GM18499 (cell line): ENCODE measurements at regions not wholly inside any gene's neighbourhood (a gene's known extent, or its start where the extent isn't known, plus 50 kb on each side); places are given as distances from the start of the nearest gene placed in this dataset.
"Not testable (repeated sequence)": the region's sequence is repeated elsewhere in the genome, so short reads cannot be mapped to it uniquely, and the experiment has no call there.

ENCODE experiments used
- ATAC-seq: cut with Tn5 transposase; IDR thresholded peaks from one replicate; pipeline ENCODE4 v1.9.1; 2021; ENCODE audit warnings: moderate number of reproducible peaks; ENCODE audit not compliant: insufficient read depth, unreplicated experiment

DNA sequence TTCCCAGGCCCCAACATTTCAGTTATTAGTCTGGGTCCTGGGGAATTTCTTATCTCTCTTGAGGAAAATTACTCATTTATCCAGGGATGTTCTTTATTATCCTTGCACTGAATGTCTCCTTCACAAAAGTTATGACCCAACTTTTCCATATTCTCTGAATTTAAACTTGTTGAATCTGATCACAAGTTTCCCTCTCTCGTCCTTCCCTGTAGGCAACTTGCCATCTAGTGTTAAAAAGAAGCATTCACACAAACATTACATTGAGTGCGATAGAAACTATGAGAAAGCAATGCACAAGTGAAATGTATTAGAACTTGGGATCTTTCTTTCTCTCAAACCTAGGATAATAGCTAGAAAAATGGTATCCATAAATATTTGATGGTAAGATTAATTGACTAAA is 608.4 kb downstream of the FSCB start:
- ATAC-seq, result no peak

- no peak for ATAC-seq
These were observed 611.0 kb downstream of the FSCB start for GRCh38 chr14:43896044-43896443.

DNA sequence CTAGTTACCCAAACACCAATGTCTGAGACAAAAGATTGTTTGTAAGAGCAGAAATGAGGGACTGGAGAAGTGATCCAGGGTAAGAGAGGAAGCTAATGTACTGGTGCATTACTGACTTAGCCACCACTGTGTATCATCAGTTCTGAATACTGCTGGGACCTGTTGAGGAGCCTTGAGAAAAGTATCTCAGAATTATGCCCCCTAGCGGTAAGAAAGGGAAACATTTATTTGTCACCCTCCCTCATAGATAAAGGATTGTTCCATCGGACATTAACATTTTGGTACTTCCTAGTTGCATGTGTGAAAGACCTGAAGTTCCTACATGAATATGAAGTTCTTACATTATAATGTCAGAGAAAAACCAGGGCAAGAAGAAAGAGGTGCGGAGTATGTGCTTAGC is 612.5 kb downstream of the FSCB start:
- ATAC-seq, result no peak

- ATAC-seq, result no peak
These were observed 619.6 kb downstream of the FSCB start for GRCh38 chr14:43887523-43887922.

- ATAC-seq, result no peak
These were observed 629.6 kb downstream of the FSCB start for GRCh38 chr14:43877351-43877960.

- ATAC-seq, result no peak
These were observed 634.1 kb downstream of the FSCB start for GRCh38 chr14:43872752-43873655.

DNA sequence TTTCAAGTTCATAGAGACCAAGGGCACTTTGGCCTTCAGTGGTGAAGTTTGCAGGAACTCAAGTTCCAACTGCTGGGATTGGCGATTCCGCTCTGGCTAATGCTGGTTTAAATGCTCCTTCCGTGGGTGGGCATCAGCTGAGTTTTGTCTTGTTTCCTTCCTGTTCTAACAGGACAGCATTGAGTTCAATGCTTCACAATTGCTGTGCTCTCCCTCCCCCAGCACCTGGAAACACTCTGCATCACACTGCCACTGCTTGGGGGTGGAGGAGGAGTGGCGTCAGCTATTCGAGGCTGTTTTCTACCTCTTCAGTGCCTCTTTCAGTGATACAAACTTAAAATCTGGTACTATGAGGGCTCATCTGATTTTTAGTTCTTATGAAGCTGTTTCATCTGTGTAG is 634.9 kb downstream of the FSCB start:
- ATAC-seq, result no peak

- no peak for ATAC-seq
These were observed 648.1 kb downstream of the FSCB start for GRCh38 chr14:43858981-43859380.

GRCh38 chr14:43855556-43855955 is 651.5 kb downstream of the FSCB start:
- no peak for ATAC-seq

DNA sequence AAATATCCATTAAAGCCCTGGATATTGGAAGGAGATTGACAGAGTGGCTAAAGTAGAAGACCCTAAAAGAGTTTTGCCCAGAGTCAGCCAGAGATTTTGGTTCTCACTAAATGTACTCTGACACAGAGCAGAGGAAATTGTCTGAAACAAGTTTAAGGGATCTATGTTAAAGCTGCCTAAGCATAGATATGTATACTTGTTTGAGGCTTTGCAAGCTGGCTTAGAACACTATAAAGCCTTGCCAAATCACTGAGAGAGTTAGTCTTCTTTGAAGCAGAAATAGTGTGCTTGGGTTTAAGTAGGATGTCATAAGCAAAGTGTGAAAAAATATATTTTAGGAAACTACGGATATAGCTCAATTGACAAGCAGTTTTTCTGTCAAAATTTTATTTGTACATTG is 653.5 kb downstream of the FSCB start:
- no peak for ATAC-seq

DNA sequence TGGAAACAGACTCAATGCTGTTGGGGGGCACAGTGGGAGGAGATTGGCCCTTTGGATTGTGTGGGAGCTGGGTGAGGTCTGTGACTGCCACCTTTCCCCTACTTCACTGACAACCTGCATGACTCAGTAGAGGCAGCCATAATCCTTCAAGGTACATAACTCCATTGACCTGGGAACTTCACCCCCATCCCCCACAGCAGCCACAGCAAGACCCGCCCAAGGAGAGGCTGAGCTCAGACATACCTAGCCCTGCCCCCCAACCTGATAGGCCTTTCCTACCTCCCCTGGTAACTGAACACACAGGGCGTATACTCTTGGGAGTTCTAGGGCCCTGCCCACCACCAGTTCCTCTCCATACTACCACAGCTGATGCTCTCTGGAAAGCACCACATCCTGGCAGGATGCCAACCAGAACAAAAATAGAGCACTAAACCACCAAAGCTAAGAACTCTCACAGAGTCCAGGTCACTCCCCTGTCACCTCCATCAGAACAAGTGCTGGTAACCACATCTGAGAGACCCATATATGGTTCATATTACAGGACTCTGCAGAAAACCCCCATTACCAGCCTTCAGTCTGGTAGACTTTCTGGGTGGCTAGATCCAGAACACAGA is 703.9 kb downstream of the FSCB start:
- no peak for ATAC-seq

DNA sequence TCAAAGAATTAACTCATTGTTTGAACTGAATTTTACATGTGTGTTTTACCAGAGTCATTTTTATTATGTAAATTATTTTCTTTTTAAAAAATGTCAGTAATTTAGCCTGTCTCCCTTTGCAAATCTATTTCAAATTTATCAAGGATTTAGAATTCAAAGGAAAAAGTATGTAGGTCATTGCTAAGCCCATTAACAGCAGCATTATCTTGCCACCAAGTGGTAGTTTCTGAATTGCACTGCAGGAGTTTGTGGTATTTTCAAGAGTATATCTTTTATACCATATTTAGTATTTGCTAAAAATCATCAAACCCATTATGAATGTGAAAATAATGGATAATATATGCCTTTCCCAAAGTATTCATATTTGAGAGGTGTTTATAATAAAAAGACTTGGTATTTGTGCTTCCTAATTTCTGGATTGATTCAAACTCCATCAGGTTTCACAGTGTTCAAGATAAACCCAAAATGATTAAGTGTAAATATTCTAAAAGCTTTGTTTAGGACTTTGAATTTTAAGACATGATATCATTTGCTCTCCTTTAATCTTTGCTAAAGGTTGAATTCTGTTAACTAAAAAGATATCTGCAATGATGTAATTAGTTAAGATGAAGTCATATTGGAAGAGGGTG is 711.4 kb downstream of the FSCB start:
- no peak for ATAC-seq

GRCh38 chr14:43793579-43793978 is 713.5 kb downstream of the FSCB start:
- ATAC-seq, result no peak

DNA sequence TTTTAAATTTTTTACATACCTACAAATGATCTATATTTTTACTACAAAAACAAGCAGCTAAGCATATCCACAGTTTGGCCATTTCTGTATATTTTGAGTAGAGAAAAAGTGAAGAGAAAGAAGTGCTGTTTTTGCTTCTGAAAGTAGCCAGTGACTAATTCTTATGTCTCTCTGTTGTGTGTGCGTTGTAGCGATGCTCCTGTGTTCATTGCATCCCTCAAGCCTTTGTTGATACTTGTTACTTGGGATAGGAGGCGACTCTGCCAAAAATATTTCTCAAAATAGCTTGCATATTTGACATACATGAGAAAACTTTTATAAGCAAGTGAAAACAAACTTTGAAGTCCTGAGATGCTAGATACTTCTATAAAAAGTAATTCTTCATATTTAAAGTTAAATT is 714.1 kb downstream of the FSCB start:
- ATAC-seq, result no peak

GRCh38 chr14:43790681-43791080 is 716.4 kb downstream of the FSCB start:
- no peak for ATAC-seq

GRCh38 chr14:43789458-43789857 is 717.6 kb downstream of the FSCB start:
- no peak for ATAC-seq

- no peak for ATAC-seq
These were observed 720.9 kb downstream of the FSCB start for GRCh38 chr14:43786066-43786762.

DNA sequence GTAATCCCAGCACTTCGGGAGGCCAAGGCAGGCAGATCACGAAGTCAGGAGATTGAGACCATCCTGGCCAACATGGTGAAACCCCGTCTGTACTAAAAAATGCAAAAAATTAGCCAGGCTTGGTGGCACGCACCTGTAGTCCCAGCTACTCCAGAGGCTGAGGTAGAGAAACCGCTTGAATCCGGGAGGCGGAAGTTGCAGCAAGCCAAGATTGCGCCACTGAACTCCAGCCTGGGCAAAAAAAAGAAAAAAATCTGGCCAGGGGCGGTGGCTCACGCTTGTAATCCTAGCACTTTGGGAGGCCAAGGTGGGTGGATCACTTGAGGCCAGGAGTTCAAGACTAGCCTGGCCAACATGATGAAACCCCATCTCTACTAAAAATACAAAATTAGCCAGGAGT is 722.7 kb downstream of the FSCB start:
- ATAC-seq, result not testable (repeated sequence)

- no peak for ATAC-seq
These were observed 728.0 kb downstream of the FSCB start for GRCh38 chr14:43778937-43779639.

DNA sequence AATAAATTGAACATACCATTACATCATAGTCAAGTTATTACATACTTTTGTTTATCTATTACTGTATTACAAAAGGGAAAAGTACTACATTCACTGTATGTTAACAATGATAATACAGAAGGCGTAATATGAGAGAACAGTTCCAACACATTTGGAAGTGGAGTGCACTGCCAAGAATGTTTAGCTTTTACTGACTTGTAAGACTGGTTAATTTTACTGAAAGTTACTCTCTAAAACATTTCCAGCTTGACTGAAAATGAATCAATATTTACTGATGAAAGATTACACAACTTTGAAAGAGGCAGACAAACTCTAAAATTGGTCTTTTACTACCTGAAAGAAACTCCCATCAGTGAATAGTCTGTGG is 728.5 kb downstream of the FSCB start:
- no peak for ATAC-seq
